ENCODE measurements at regions not wholly inside any gene's neighbourhood (a gene's known extent, or its start where the extent isn't known, plus 50 kb on each side); places are given as distances from the start of the nearest gene placed in this dataset.

GRCh38 chr14:37870170-37870569 lies 274.7 kb downstream of the TTC6 start:
- TF ChIP-seq, protein P1, sequence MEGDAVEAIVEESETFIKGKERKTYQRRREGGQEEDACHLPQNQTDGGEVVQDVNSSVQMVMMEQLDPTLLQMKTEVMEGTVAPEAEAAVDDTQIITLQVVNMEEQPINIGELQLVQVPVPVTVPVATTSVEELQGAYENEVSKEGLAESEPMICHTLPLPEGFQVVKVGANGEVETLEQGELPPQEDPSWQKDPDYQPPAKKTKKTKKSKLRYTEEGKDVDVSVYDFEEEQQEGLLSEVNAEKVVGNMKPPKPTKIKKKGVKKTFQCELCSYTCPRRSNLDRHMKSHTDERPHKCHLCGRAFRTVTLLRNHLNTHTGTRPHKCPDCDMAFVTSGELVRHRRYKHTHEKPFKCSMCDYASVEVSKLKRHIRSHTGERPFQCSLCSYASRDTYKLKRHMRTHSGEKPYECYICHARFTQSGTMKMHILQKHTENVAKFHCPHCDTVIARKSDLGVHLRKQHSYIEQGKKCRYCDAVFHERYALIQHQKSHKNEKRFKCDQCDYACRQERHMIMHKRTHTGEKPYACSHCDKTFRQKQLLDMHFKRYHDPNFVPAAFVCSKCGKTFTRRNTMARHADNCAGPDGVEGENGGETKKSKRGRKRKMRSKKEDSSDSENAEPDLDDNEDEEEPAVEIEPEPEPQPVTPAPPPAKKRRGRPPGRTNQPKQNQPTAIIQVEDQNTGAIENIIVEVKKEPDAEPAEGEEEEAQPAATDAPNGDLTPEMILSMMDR (IDR thresholded peaks at IDR 0.05): no peak
- TF ChIP-seq POLR2AphosphoS5 (IDR thresholded peaks at IDR 0.05): no peak
